PC-3 (cell line): ENCODE measurements at regions not wholly inside any gene's neighbourhood (a gene's known extent, or its start where the extent isn't known, plus 50 kb on each side); places are given as distances from the start of the nearest gene placed in this dataset.

Source experiments
- ATAC-seq: fragments of 200-7000 bp; cut with Tn5 transposase; 2 replicates; pipeline ENCODE4 v1.9.1; 2020; ENCODE audit warnings: mild to moderate bottlenecking, moderate library complexity
- BruUV-seq: library from RNA; stranded (reverse); fragments of 400-500 nt; replicated peaks from 2 replicates; lab custom pipeline; 2021; lab: Mats Ljungman, UMichigan
- CTCF ChIA-PET: fragments of 300-600 bp; sonication (Branson Sonifier 250); formaldehyde crosslinking; loops from one replicate; lab custom pipeline; 2022; ENCODE audit warnings: antibody characterized with exemption; lab: Charles Lee
- POLR2A ChIA-PET: fragments of 300-600 bp; sonication (Branson Sonifier 250); formaldehyde crosslinking; loops from one replicate; lab custom pipeline; 2022; ENCODE audit warnings: antibody characterized with exemption; ENCODE audit not compliant: unreplicated experiment; lab: Charles Lee
- DNase-seq: peaks from one replicate; pipeline ENCODE4 v3.0.0-alpha.2; 2015
- H2AFZ ChIP-seq: fragments of 300-600 bp; sonication (generic); 2 replicates; pipeline ENCODE4 v1.6.0; 2016; ENCODE audit warnings: antibody characterized with exemption, low read length
- H3F3A ChIP-seq: fragments of 300-600 bp; sonication (generic); one replicate; pipeline ENCODE4 v1.6.0; 2017; ENCODE audit warnings: antibody characterized with exemption, low read length, control low read depth, mild to moderate bottlenecking; ENCODE audit not compliant: unreplicated experiment
- H3K27ac ChIP-seq: fragments of 300-600 bp; sonication (generic); 2 replicates; pipeline ENCODE4 v1.5.1; 2016; ENCODE audit warnings: mild to moderate bottlenecking, low read length
- H3K27me3 ChIP-seq: fragments of 300-600 bp; sonication (generic); 2 replicates; pipeline ENCODE4 v1.6.1; 2016; ENCODE audit warnings: low read length, mixed read lengths
- H3K36me3 ChIP-seq: fragments of 300-600 bp; sonication (generic); 2 replicates; pipeline ENCODE4 v1.6.1; 2016; ENCODE audit warnings: low read depth, mixed run types, low read length, mixed read lengths
- H3K4me1 ChIP-seq: fragments of 300-600 bp; sonication (generic); 2 replicates; pipeline ENCODE4 v1.5.1; 2016; ENCODE audit warnings: low read length; ENCODE audit not compliant: insufficient read depth
- H3K4me2 ChIP-seq: fragments of 300-600 bp; sonication (generic); 2 replicates; pipeline ENCODE4 v1.6.0; 2016; ENCODE audit warnings: low read length
- H3K4me3 ChIP-seq: fragments of 300-600 bp; sonication (generic); 2 replicates; pipeline ENCODE4 v1.5.1; 2016; ENCODE audit warnings: mild to moderate bottlenecking, low read length, mixed read lengths
- H3K79me2 ChIP-seq: fragments of 300-600 bp; sonication (generic); 2 replicates; pipeline ENCODE4 v1.6.1; 2017; ENCODE audit warnings: low read length, mixed read lengths
- H3K9ac ChIP-seq: fragments of 300-600 bp; sonication (generic); 2 replicates; pipeline ENCODE4 v1.6.0; 2016; ENCODE audit warnings: mild to moderate bottlenecking, low read length
- H3K9me2 ChIP-seq: fragments of 300-600 bp; sonication (generic); replicated peaks from 2 replicates; pipeline ENCODE4 v1.6.1; 2016; ENCODE audit warnings: mixed run types, low read length, mixed read lengths
- H3K9me3 ChIP-seq: fragments of 300-600 bp; sonication (generic); 2 replicates; pipeline ENCODE4 v1.6.1; 2016; ENCODE audit warnings: low read length, mixed read lengths
- H4K20me1 ChIP-seq: fragments of 300-600 bp; sonication (generic); 2 replicates; pipeline ENCODE4 v1.6.1; 2016; ENCODE audit warnings: low read length, mixed read lengths
- EZH2 ChIP-seq: fragments of 300-600 bp; sonication (generic); IDR thresholded peaks from one replicate; pipeline ENCODE4 v1.6.1; 2017; ENCODE audit warnings: antibody characterized with exemption, mild to moderate bottlenecking, low read length; ENCODE audit not compliant: unreplicated experiment
- EZH2phosphoT487 ChIP-seq: fragments of 300-600 bp; sonication (generic); IDR thresholded peaks from 2 replicates; pipeline ENCODE4 v1.6.1; 2018; ENCODE audit warnings: mild to moderate bottlenecking, antibody characterized with exemption, low read length, borderline replicate concordance
- intact Hi-C: fragments of 100-400 bp; cut with micrococcal nuclease; formaldehyde crosslinking; loops from 2 replicates; pipeline ENCODE4 v1.9.0; 2023
- TF ChIP-seq, protein P1 (sequence below): fragments of 300-600 bp; sonication (generic); conservative IDR thresholded peaks from 2 replicates; pipeline ENCODE4 v1.5.1; 2017; ENCODE audit warnings: antibody characterized with exemption, low read depth, mild to moderate bottlenecking, low read length

DNA sequence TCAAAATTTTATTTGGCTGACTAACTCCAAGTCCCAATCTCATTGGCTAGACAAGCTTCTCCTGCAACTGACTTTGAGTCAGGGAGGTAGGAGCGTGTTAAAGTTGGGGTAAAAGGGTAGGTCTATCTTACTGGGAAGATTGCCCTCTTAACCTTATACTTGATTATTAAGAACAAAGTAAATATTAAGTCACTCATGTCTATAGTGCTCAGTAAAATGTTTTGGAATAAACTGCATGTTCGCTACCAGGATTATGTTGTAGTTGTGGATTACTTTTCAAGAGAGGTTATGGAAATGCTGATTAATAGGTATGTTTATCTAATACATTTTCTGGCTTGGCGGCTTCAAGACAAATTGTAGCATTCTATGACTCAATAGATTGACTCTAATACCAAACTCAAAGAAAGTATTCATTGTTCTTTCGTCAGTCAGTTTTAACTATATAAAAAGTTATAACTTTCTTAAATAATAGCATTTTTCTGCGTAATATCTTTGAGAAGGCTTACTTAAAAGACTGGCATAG is 539.1 kb downstream of the PSAT1 start:
- no peaks in the 10 kb centered on the region for H3K9me3 ChIP-seq
- H3K79me2 ChIP-seq = no peaks in the 10 kb centered on the region
- H3K27me3 ChIP-seq = no peaks in the 10 kb centered on the region
- peak overlapping the region; percentile 43 for H2AFZ ChIP-seq
- H3K27ac ChIP-seq = peak overlapping the region; percentile 90
- intact Hi-C loops = loop anchor here (10.0 kb wide), 1 partner anchor 299 kb away; no protein-coding TSS in a partner anchor
- peak overlapping the region; percentile 53 for H3K4me2 ChIP-seq
- TSS peak; percentile 10 for BruUV-seq
- peak; percentile 69 for DNase-seq
- TF ChIP-seq EZH2 = no peak
- TF ChIP-seq EZH2phosphoT487 = no peak
- TF ChIP-seq, protein P1, sequence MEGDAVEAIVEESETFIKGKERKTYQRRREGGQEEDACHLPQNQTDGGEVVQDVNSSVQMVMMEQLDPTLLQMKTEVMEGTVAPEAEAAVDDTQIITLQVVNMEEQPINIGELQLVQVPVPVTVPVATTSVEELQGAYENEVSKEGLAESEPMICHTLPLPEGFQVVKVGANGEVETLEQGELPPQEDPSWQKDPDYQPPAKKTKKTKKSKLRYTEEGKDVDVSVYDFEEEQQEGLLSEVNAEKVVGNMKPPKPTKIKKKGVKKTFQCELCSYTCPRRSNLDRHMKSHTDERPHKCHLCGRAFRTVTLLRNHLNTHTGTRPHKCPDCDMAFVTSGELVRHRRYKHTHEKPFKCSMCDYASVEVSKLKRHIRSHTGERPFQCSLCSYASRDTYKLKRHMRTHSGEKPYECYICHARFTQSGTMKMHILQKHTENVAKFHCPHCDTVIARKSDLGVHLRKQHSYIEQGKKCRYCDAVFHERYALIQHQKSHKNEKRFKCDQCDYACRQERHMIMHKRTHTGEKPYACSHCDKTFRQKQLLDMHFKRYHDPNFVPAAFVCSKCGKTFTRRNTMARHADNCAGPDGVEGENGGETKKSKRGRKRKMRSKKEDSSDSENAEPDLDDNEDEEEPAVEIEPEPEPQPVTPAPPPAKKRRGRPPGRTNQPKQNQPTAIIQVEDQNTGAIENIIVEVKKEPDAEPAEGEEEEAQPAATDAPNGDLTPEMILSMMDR = no peak
- no peaks in the 10 kb centered on the region for H3F3A ChIP-seq
- no peaks in the 10 kb centered on the region for H4K20me1 ChIP-seq
- ChIA-PET CTCF (interaction anchor here (0.6 to 0.9 kb wide), 2 partner anchors 36 to 293 kb away, joined by 3 to 4 read pairs; no protein-coding TSS in a partner anchor), POLR2A (no interaction called here)
- ATAC-seq = peak; percentile 86
- H3K9me2 ChIP-seq = no peaks in the 10 kb centered on the region
- peaks cover 23% of the 10 kb centered on the region for H3K4me1 ChIP-seq
- peak overlapping the region; percentile 48 for H3K9ac ChIP-seq
- no peak overlapping the region for H3K4me3 ChIP-seq
- H3K36me3 ChIP-seq = no peaks in the 10 kb centered on the region

DNA sequence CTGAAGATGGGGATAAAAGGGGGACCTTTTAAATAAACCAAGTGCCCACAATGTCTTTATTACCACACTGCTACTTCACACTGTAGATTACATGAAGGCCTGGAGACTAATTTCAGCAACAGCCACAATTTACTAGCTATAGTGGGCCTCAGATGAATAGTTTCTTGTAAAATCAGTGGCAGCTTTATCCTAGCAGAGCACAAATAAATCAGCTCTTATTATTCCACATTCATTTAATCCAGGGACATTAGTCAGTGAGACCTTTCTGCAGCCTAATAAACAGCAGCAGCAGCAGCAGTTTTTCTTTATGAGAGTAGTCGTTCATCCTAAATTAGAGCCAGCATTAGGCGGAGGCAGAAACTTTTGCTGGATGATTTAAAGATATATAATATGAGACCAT is 542.3 kb downstream of the PSAT1 start:
- no TSS peak for BruUV-seq
- Histone ChIP-seq H3F3A (no peaks in the 10 kb centered on the region), H3K9ac (no peak overlapping the region), H3K9me2 (no peaks in the 10 kb centered on the region), H3K79me2 (no peaks in the 10 kb centered on the region), H3K9me3 (no peaks in the 10 kb centered on the region), H3K36me3 (no peaks in the 10 kb centered on the region), H3K4me3 (no peak overlapping the region), H4K20me1 (no peaks in the 10 kb centered on the region), H3K4me1 (peaks cover 20% of the 10 kb centered on the region), H2AFZ (no peak overlapping the region), H3K27me3 (no peaks in the 10 kb centered on the region), H3K27ac (no peak overlapping the region), H3K4me2 (no peak overlapping the region)
- ChIA-PET POLR2A (no interaction called here), CTCF (interaction anchor here (0.5 kb wide), 1 partner anchor 298 kb away, joined by 3 read pairs; no protein-coding TSS in a partner anchor)
- intact Hi-C loops = loop anchor here (10.0 kb wide), 1 partner anchor 296 kb away; no protein-coding TSS in a partner anchor
- no peak for ATAC-seq
- DNase-seq = no peak
- TF ChIP-seq EZH2phosphoT487 (no peak), EZH2 (no peak)
- TF ChIP-seq, protein P1 = no peak

DNA sequence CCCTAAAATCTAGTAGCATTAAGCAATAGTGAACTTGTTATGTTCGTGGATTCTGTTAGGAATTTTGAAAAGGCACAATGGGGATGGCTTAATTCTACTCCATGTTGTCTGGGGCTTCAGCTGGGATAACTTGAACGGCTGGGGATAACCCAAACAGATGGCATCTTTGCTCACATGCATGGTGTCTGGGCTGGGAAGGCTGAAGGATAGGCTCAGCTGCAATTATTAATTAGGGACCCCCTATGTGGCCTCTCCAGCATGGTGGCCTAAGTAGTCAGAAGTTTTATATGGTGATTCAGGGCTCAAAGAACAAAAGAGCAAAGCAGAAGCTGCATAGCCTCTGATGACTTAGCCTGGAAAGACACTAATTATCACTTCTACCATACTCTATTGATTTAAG is 551.1 kb downstream of the PSAT1 start:
- BruUV-seq = no TSS peak
- H3F3A ChIP-seq = no peaks in the 10 kb centered on the region
- ChIA-PET POLR2A (interaction anchor here (0.6 kb wide), 1 partner anchor 18 kb away, joined by 3 read pairs; no protein-coding TSS in a partner anchor), CTCF (no interaction called here)
- H3K4me1 ChIP-seq = no peaks in the 10 kb centered on the region
- H3K36me3 ChIP-seq = no peaks in the 10 kb centered on the region
- no peak overlapping the region for H3K9ac ChIP-seq
- no peak overlapping the region for H3K27ac ChIP-seq
- no peaks in the 10 kb centered on the region for H3K27me3 ChIP-seq
- no peak for TF ChIP-seq EZH2phosphoT487
- TF ChIP-seq, protein P1 = no peak
- no peak for TF ChIP-seq EZH2
- DNase-seq = no peak
- no peaks in the 10 kb centered on the region for H3K9me2 ChIP-seq
- no peaks in the 10 kb centered on the region for H3K9me3 ChIP-seq
- no peak overlapping the region for H3K4me2 ChIP-seq
- no peak overlapping the region for H3K4me3 ChIP-seq
- no peaks in the 10 kb centered on the region for H4K20me1 ChIP-seq
- intact Hi-C loops = no loop called here
- ATAC-seq = no peak
- H3K79me2 ChIP-seq = no peaks in the 10 kb centered on the region
- H2AFZ ChIP-seq = no peak overlapping the region
